ENCODE measurements at regions not wholly inside any gene's neighbourhood (a gene's known extent, or its start where the extent isn't known, plus 50 kb on each side); places are given as distances from the start of the nearest gene placed in this dataset.
"Not testable (repeated sequence)": the region's sequence is repeated elsewhere in the genome, so short reads cannot be mapped to it uniquely, and the experiment has no call there.

DNA sequence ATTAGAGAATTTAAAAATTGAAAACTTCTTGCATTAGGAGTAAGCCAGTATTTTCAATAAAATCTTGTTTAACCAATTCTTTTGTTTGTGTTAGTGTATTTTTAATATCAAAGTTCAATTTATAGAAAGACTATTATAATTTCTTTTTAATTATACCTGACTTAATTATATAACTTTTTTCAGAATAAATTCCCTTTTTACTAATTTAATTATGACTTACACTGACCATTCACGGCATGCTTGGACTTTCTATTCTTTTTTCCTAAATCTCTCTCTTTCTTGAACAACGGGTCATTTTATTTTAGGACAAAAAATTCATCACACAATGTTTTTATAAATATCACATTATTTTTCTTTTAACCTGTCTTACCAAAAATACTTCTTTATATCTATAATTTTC, 555.3 kb upstream of the PTGER4 start:
- H3K4me1 ChIP-seq (ENCODE audit: insufficient read depth, low read length, poor library complexity, severe bottlenecking): no peaks in the 10 kb centered on the region
- no peaks in the 10 kb centered on the region for H3K27me3 ChIP-seq (ENCODE audit: insufficient read depth, low read length, poor library complexity, severe bottlenecking)
- no peak overlapping the region for H3K9ac ChIP-seq (ENCODE audit: low read depth, low read length, poor library complexity, severe bottlenecking)
- no peaks in the 10 kb centered on the region for H3K9me2 ChIP-seq (replicated peaks; ENCODE audit: low read depth, low read length)
- TF ChIP-seq, protein P1, sequence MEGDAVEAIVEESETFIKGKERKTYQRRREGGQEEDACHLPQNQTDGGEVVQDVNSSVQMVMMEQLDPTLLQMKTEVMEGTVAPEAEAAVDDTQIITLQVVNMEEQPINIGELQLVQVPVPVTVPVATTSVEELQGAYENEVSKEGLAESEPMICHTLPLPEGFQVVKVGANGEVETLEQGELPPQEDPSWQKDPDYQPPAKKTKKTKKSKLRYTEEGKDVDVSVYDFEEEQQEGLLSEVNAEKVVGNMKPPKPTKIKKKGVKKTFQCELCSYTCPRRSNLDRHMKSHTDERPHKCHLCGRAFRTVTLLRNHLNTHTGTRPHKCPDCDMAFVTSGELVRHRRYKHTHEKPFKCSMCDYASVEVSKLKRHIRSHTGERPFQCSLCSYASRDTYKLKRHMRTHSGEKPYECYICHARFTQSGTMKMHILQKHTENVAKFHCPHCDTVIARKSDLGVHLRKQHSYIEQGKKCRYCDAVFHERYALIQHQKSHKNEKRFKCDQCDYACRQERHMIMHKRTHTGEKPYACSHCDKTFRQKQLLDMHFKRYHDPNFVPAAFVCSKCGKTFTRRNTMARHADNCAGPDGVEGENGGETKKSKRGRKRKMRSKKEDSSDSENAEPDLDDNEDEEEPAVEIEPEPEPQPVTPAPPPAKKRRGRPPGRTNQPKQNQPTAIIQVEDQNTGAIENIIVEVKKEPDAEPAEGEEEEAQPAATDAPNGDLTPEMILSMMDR (conservative IDR thresholded peaks at IDR 0.05; ENCODE audit: low read length): no peak
- no peak for TF ChIP-seq EZH2phosphoT487 (IDR thresholded peaks at IDR 0.05; ENCODE audit: borderline replicate concordance)
- no peak overlapping the region for H3K4me2 ChIP-seq (ENCODE audit: low read depth, low read length, poor library complexity, severe bottlenecking)
- H3K9me3 ChIP-seq (ENCODE audit: insufficient read depth, low read depth, low read length): peaks cover 4% of the 10 kb centered on the region; the same call in 1 of the 2 replicates
- H3K4me3 ChIP-seq (ENCODE audit: low read length, poor library complexity, severe bottlenecking): no peak overlapping the region
- H3K79me2 ChIP-seq (ENCODE audit: insufficient read depth, low read length): no peaks in the 10 kb centered on the region
- H3F3A ChIP-seq (ENCODE audit: low read depth): no peaks in the 10 kb centered on the region
- no peaks in the 10 kb centered on the region for H4K20me1 ChIP-seq (ENCODE audit: insufficient read depth, low read length, poor library complexity, severe bottlenecking)
- no peaks in the 10 kb centered on the region for H3K36me3 ChIP-seq (ENCODE audit: insufficient read depth, low read length)
- H2AFZ ChIP-seq (ENCODE audit: low read length): no peak overlapping the region

DNA sequence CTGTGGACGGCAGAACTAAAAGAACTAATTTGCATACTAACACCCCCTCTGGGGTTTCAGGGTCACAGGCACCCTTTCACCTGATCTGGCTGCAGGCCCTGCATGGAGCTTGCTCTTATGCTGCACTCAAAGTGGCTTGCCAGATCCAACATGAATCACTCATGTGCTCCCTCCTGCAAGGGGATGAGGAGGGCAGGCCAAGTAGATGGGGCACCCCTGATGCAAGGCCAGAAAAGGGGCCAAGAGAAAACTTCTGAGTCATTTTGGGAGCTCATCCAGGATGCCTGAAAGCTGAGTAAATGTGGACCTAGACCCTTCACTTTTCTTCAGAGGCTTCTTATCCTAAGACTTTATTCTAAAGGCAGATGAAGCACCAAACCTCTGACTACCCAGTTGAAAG, 558.5 kb upstream of the PTGER4 start:
- H3K27me3 ChIP-seq (ENCODE audit: insufficient read depth, low read length, poor library complexity, severe bottlenecking): no peaks in the 10 kb centered on the region
- no peak overlapping the region for H2AFZ ChIP-seq (ENCODE audit: low read length)
- TF ChIP-seq EZH2phosphoT487 (IDR thresholded peaks at IDR 0.05; ENCODE audit: borderline replicate concordance): no peak
- TF ChIP-seq, protein P1 (conservative IDR thresholded peaks at IDR 0.05; ENCODE audit: low read length): no peak
- no peak overlapping the region for H3K4me2 ChIP-seq (ENCODE audit: low read depth, low read length, poor library complexity, severe bottlenecking)
- peaks cover 4% of the 10 kb centered on the region; the same call in 1 of the 2 replicates for H3K9me3 ChIP-seq (ENCODE audit: insufficient read depth, low read depth, low read length)
- no peak overlapping the region for H3K4me3 ChIP-seq (ENCODE audit: low read length, poor library complexity, severe bottlenecking)
- H3F3A ChIP-seq (ENCODE audit: low read depth): no peaks in the 10 kb centered on the region
- no peaks in the 10 kb centered on the region for H3K9me2 ChIP-seq (replicated peaks; ENCODE audit: low read depth, low read length)
- H4K20me1 ChIP-seq (ENCODE audit: insufficient read depth, low read length, poor library complexity, severe bottlenecking): no peaks in the 10 kb centered on the region
- no peaks in the 10 kb centered on the region for H3K4me1 ChIP-seq (ENCODE audit: insufficient read depth, low read length, poor library complexity, severe bottlenecking)
- H3K9ac ChIP-seq (ENCODE audit: low read depth, low read length, poor library complexity, severe bottlenecking): no peak overlapping the region
- no peaks in the 10 kb centered on the region for H3K79me2 ChIP-seq (ENCODE audit: insufficient read depth, low read length)
- H3K36me3 ChIP-seq (ENCODE audit: insufficient read depth, low read length): no peaks in the 10 kb centered on the region

GRCh38 chr5:40112875-40113274, 566.8 kb upstream of the PTGER4 start:
- no peaks in the 10 kb centered on the region for H3K36me3 ChIP-seq (ENCODE audit: insufficient read depth, low read length)
- no peak overlapping the region for H3K9ac ChIP-seq (ENCODE audit: low read depth, low read length, poor library complexity, severe bottlenecking)
- H3K79me2 ChIP-seq (ENCODE audit: insufficient read depth, low read length): no peaks in the 10 kb centered on the region
- no peak overlapping the region for H3K4me2 ChIP-seq (ENCODE audit: low read depth, low read length, poor library complexity, severe bottlenecking)
- no peak for TF ChIP-seq EZH2phosphoT487 (IDR thresholded peaks at IDR 0.05; ENCODE audit: borderline replicate concordance)
- TF ChIP-seq, protein P1 (conservative IDR thresholded peaks at IDR 0.05; ENCODE audit: low read length): no peak
- H3K4me3 ChIP-seq (ENCODE audit: low read length, poor library complexity, severe bottlenecking): no peak overlapping the region
- H3K9me3 ChIP-seq (ENCODE audit: insufficient read depth, low read depth, low read length): no peaks in the 10 kb centered on the region
- H4K20me1 ChIP-seq (ENCODE audit: insufficient read depth, low read length, poor library complexity, severe bottlenecking): no peaks in the 10 kb centered on the region
- H3F3A ChIP-seq (ENCODE audit: low read depth): no peaks in the 10 kb centered on the region
- H2AFZ ChIP-seq (ENCODE audit: low read length): no peak overlapping the region
- no peaks in the 10 kb centered on the region for H3K4me1 ChIP-seq (ENCODE audit: insufficient read depth, low read length, poor library complexity, severe bottlenecking)
- H3K27me3 ChIP-seq (ENCODE audit: insufficient read depth, low read length, poor library complexity, severe bottlenecking): no peaks in the 10 kb centered on the region
- H3K9me2 ChIP-seq (replicated peaks; ENCODE audit: low read depth, low read length): no peaks in the 10 kb centered on the region

DNA sequence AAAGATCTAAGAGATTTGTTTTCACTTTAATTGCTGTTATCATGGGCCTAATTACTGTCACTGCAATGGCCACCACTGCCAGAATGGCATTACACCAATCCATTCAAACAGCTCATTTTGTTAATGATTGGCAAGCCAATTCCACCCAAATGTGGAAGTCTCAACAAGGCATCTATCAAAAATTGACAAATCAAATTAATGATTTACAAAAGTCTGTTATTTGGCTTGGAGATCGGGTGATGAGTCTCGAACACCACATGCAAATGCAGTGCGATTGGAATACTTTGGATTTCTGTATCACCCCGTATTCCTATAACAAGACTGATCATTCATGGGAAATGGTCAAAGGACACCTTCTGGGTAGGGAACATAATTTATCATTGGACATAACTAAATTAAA, 568.7 kb upstream of the PTGER4 start:
- not testable (repeated sequence) for H3K27me3 ChIP-seq (ENCODE audit: insufficient read depth, low read length, poor library complexity, severe bottlenecking); H3K9me3 ChIP-seq (ENCODE audit: insufficient read depth, low read depth, low read length); H3F3A ChIP-seq (ENCODE audit: low read depth); H3K4me3 ChIP-seq (ENCODE audit: low read length, poor library complexity, severe bottlenecking); H3K4me2 ChIP-seq (ENCODE audit: low read depth, low read length, poor library complexity, severe bottlenecking); H3K36me3 ChIP-seq (ENCODE audit: insufficient read depth, low read length); H2AFZ ChIP-seq (ENCODE audit: low read length); H3K79me2 ChIP-seq (ENCODE audit: insufficient read depth, low read length); H4K20me1 ChIP-seq (ENCODE audit: insufficient read depth, low read length, poor library complexity, severe bottlenecking); H3K4me1 ChIP-seq (ENCODE audit: insufficient read depth, low read length, poor library complexity, severe bottlenecking); H3K9me2 ChIP-seq (replicated peaks; ENCODE audit: low read depth, low read length); H3K9ac ChIP-seq (ENCODE audit: low read depth, low read length, poor library complexity, severe bottlenecking)

DNA sequence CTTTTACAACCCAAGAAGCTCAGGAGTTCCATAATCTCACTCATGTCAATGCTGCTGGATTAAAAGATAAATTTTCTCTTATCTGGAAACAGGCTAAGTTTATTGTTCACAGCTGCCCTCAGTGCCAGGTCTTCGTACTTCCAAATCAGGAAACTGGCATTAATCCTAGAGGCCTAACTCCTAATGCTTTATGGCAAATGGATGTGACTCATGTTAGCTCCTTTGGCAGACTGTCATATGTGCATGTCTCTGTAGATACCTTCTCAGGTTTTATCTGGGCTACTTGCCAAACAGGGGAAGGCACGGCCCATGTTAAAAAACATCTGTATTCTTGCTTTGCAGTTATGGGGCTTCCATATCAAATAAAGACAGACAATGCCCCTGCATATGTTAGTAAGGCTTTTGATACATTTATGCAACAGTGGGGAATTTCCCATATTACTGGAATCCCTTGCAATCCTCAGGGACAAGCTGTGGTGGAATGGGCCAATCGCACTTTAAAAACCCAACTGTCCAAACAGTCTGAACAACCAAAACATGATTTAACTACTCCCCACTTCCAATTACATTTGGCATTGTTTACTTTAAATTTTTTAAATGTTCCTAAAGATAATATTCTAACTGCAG, 570.8 kb upstream of the PTGER4 start:
- H3K4me3 ChIP-seq (ENCODE audit: low read length, poor library complexity, severe bottlenecking); H3K4me1 ChIP-seq (ENCODE audit: insufficient read depth, low read length, poor library complexity, severe bottlenecking); H3K4me2 ChIP-seq (ENCODE audit: low read depth, low read length, poor library complexity, severe bottlenecking); H3F3A ChIP-seq (ENCODE audit: low read depth); H4K20me1 ChIP-seq (ENCODE audit: insufficient read depth, low read length, poor library complexity, severe bottlenecking); H2AFZ ChIP-seq (ENCODE audit: low read length); H3K27me3 ChIP-seq (ENCODE audit: insufficient read depth, low read length, poor library complexity, severe bottlenecking); H3K9ac ChIP-seq (ENCODE audit: low read depth, low read length, poor library complexity, severe bottlenecking); H3K79me2 ChIP-seq (ENCODE audit: insufficient read depth, low read length); H3K36me3 ChIP-seq (ENCODE audit: insufficient read depth, low read length); H3K9me3 ChIP-seq (ENCODE audit: insufficient read depth, low read depth, low read length); H3K9me2 ChIP-seq (replicated peaks; ENCODE audit: low read depth, low read length): not testable (repeated sequence)

Data from Loucy (cell line).